Fibroblast of villous mesenchyme (primary cell): ENCODE measurements at regions not wholly inside any gene's neighbourhood (a gene's known extent, or its start where the extent isn't known, plus 50 kb on each side); places are given as distances from the start of the nearest gene placed in this dataset.

Source experiments
- DNase-seq: peaks from one replicate; pipeline ENCODE4 v3.0.0-alpha.2; 2010; ENCODE audit warnings: low read depth
- H3K4me3 ChIP-seq: 2 replicates; pipeline ENCODE4 v1.5.1; 2011; ENCODE audit warnings: low read depth, mild to moderate bottlenecking, low read length
- CTCF ChIP-seq: IDR thresholded peaks from 2 replicates; pipeline ENCODE4 v1.5.1; 2012; ENCODE audit warnings: low read depth, mild to moderate bottlenecking, low read length; ENCODE audit not compliant: insufficient read depth

- no peak overlapping the region for H3K4me3 ChIP-seq
- TF ChIP-seq CTCF, result no peak
- DNase-seq, result no peak
Measured at GRCh38 chr9:90016272-90016671, 411.5 kb downstream of the GADD45G start.

- TF ChIP-seq CTCF, result no peak
- DNase-seq, result no peak
- no peak overlapping the region for H3K4me3 ChIP-seq
Measured at GRCh38 chr9:90017679-90018078, 412.9 kb downstream of the GADD45G start.

GRCh38 chr9:90018688-90019087 lies 413.9 kb downstream of the GADD45G start:
- no peak for TF ChIP-seq CTCF
- DNase-seq, result no peak
- no peak overlapping the region for H3K4me3 ChIP-seq

- no peak overlapping the region for H3K4me3 ChIP-seq
- no peak for DNase-seq
- TF ChIP-seq CTCF, result no peak
Measured at GRCh38 chr9:90019626-90020025, 414.8 kb downstream of the GADD45G start.

- no peak overlapping the region for H3K4me3 ChIP-seq
- no peak for TF ChIP-seq CTCF
- no peak for DNase-seq
Measured at GRCh38 chr9:90020276-90020871, 415.6 kb downstream of the GADD45G start.

- no peak for DNase-seq
- H3K4me3 ChIP-seq, result no peak overlapping the region
- no peak for TF ChIP-seq CTCF
Measured at GRCh38 chr9:90021216-90021906, 416.5 kb downstream of the GADD45G start.
